ENCODE measurements at regions not wholly inside any gene's neighbourhood (a gene's known extent, or its start where the extent isn't known, plus 50 kb on each side); places are given as distances from the start of the nearest gene placed in this dataset.
"Not testable (repeated sequence)": the region's sequence is repeated elsewhere in the genome, so short reads cannot be mapped to it uniquely, and the experiment has no call there.

GRCh38 chr6:19722999-19723398, 114.2 kb upstream of the ID4 start:
- Histone ChIP-seq H3K36me3 (no peaks in the 10 kb centered on the region), H3K4me3 (no peak overlapping the region), H3K9me3 (no peaks in the 10 kb centered on the region), H3K27ac (no peak overlapping the region), H3K27me3 (no peaks in the 10 kb centered on the region), H3K4me1 (peaks cover 0 to 7% (median 3%) of the 10 kb centered on the region in 4 donors)
- no peak for DNase-seq
- TF ChIP-seq EP300 (IDR thresholded peaks at IDR 0.05): no peak
- TF ChIP-seq POLR2AphosphoS5 (IDR thresholded peaks at IDR 0.05): no peak
- no peak for TF ChIP-seq CTCF (IDR thresholded peaks at IDR 0.05)
- no peak for TF ChIP-seq POLR2A (IDR thresholded peaks at IDR 0.05)
- intact Hi-C loops (cut with DNase I): no loop called here
- WGBS, 2 donors: 76 to 80% methylated on average over 6 of the region's 6 CpGs

DNA sequence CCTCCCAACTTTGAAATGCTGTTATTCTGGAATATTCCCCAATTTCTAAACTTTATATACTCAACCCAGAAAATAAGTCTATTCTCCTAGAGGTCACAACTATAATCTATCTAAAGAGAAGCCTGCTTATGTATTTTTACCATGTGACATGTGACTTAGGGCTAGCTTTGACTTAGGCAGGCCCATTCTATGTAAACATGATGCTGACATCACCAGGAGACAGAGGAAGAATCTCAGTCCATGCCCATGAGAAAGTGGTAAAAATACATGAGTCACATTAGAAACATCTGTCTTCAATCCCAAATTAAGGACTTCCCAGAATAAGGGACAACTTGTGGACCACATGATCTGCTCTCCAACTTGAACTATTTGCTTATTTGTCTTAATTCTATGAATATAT, 113.6 kb upstream of the ID4 start:
- no peak overlapping the region for H3K4me3 ChIP-seq
- H3K27me3 ChIP-seq: no peaks in the 10 kb centered on the region
- TF ChIP-seq POLR2A (IDR thresholded peaks at IDR 0.05): no peak
- no peaks in the 10 kb centered on the region for H3K9me3 ChIP-seq
- peaks cover 0 to 7% (median 3%) of the 10 kb centered on the region in 4 donors for H3K4me1 ChIP-seq
- intact Hi-C loops (cut with DNase I): no loop called here
- H3K27ac ChIP-seq: no peak overlapping the region
- no peaks in the 10 kb centered on the region for H3K36me3 ChIP-seq
- DNase-seq: no peak

DNA sequence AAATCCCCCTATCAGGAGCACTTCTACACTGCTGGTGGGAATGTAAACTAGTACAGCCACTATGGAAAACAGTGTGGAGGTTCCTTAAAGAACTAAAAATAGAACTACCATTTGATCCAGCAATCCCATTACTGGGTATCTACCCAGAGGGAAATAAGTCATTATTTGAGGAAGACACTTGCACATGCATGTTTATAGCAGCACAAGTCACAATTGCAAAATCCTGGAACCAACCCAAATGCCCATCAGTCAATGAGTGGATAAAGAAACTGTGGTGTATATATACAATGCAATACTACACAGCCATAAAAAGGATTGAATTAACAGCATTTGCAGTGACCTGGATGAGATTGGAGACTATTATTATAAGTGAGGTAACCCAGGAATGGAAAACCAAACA, 111.7 kb upstream of the ID4 start:
- H3K27me3 ChIP-seq; H3K9me3 ChIP-seq; H3K4me1 ChIP-seq; DNase-seq; H3K27ac ChIP-seq; H3K4me3 ChIP-seq; intact Hi-C loops (cut with DNase I); H3K36me3 ChIP-seq: not testable (repeated sequence)

GRCh38 chr6:19731282-19731681, 105.9 kb upstream of the ID4 start:
- WGBS, 2 donors: 92% methylated on average over 5 of the region's 5 CpGs
- H3K4me1 ChIP-seq: no peaks in the 10 kb centered on the region
- H3K4me3 ChIP-seq: no peak overlapping the region
- no peaks in the 10 kb centered on the region for H3K27me3 ChIP-seq
- TF ChIP-seq EP300 (IDR thresholded peaks at IDR 0.05): no peak
- TF ChIP-seq POLR2A (IDR thresholded peaks at IDR 0.05): no peak
- TF ChIP-seq CTCF (IDR thresholded peaks at IDR 0.05): no peak
- DNase-seq: no peak
- no peak overlapping the region for H3K27ac ChIP-seq
- intact Hi-C loops (cut with DNase I): no loop called here
- no peaks in the 10 kb centered on the region for H3K36me3 ChIP-seq
- H3K9me3 ChIP-seq: no peaks in the 10 kb centered on the region

DNA sequence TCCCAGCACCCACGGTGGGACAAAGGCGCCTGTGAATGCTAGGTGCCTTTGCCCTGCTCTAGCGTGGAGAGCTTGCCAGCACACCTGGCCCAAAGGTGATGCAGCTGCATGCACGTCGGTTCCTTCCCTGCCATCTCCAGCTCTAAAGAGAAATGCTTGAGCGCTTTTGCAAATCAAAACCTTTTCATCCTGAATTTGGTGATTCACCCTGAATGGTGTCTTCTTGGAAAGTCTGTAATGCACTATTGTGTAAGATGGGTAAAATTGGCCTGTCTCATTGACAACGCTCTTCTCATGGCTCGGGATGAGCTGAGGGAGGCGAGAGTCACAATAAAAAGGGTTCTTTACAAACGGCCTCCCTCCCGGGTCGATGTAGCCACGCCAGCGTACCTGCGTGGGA, 103.1 kb upstream of the ID4 start:
- 89 to 90% methylated on average over 15 of the region's 15 CpGs for WGBS, 2 donors
- intact Hi-C loops (cut with DNase I): no loop called here
- Histone ChIP-seq H3K36me3 (no peaks in the 10 kb centered on the region), H3K27me3 (no peaks in the 10 kb centered on the region), H3K27ac (no peak overlapping the region), H3K4me1 (no peaks in the 10 kb centered on the region), H3K4me3 (no peak overlapping the region), H3K9me3 (no peaks in the 10 kb centered on the region)
- no peak for DNase-seq
- TF ChIP-seq CTCF (IDR thresholded peaks at IDR 0.05) (no peak), POLR2A (IDR thresholded peaks at IDR 0.05) (no peak), POLR2AphosphoS5 (IDR thresholded peaks at IDR 0.05) (no peak), EP300 (IDR thresholded peaks at IDR 0.05) (no peak)

- DNase-seq: no peak
- H3K36me3 ChIP-seq: no peaks in the 10 kb centered on the region
- no peaks in the 10 kb centered on the region for H3K9me3 ChIP-seq
- TF ChIP-seq POLR2A (IDR thresholded peaks at IDR 0.05): no peak
- TF ChIP-seq CTCF (IDR thresholded peaks at IDR 0.05): no peak
- TF ChIP-seq EP300 (IDR thresholded peaks at IDR 0.05): no peak
- no peak for TF ChIP-seq POLR2AphosphoS5 (IDR thresholded peaks at IDR 0.05)
- H3K4me3 ChIP-seq: no peak overlapping the region
- intact Hi-C loops (cut with DNase I): no loop called here
- no peaks in the 10 kb centered on the region for H3K4me1 ChIP-seq
- no peaks in the 10 kb centered on the region for H3K27me3 ChIP-seq
- H3K27ac ChIP-seq: no peak overlapping the region
- WGBS, 2 donors: 82 to 85% methylated on average over 2 of the region's 2 CpGs
Measured at GRCh38 chr6:19734519-19734918, 102.7 kb upstream of the ID4 start.

Measured in sigmoid colon (tissue), 6 donors.